CD4-positive, CD25-positive, alpha-beta regulatory T cell (primary cell): ENCODE measurements at regions not wholly inside any gene's neighbourhood (a gene's known extent, or its start where the extent isn't known, plus 50 kb on each side); places are given as distances from the start of the nearest gene placed in this dataset.

Experiments
- ATAC-seq, 2 donors: fragments of 150-1000 bp; cut with Tn5 transposase; one replicate each; pipeline ENCODE4 v1.10.0; 2021; ENCODE audit warnings: low read depth in 2 of 2, moderate number of reproducible peaks in 2 of 2, moderate library complexity in 1 of 2
- DNase-seq, 3 donors: peaks; one replicate each; pipeline versions ENCODE4 v3.0.0 to v3.0.0-alpha.2; 2012 to 2022; ENCODE audit warnings: mixed read lengths in 1 of 3
- H3K27ac ChIP-seq: one replicate; pipeline ENCODE4 v1.7.0; 2013; ENCODE audit warnings: mild to moderate bottlenecking, low read length; ENCODE audit not compliant: insufficient read depth, poor library complexity, severe bottlenecking
- H3K27me3 ChIP-seq: one replicate; pipeline ENCODE4 v1.7.0; 2013; ENCODE audit warnings: low read length; ENCODE audit not compliant: control insufficient read depth, insufficient read depth
- H3K36me3 ChIP-seq: one replicate; pipeline ENCODE4 v1.7.0; 2013; ENCODE audit warnings: mild to moderate bottlenecking, low read length, moderate library complexity; ENCODE audit not compliant: control insufficient read depth, insufficient read depth
- H3K4me1 ChIP-seq: 2 replicates; pipeline ENCODE4 v1.7.0; 2013; ENCODE audit warnings: mild to moderate bottlenecking, low read length; ENCODE audit not compliant: insufficient read depth, control insufficient read depth, poor library complexity, severe bottlenecking
- H3K4me3 ChIP-seq: one replicate; pipeline ENCODE4 v1.7.0; 2013; ENCODE audit warnings: low read depth, mild to moderate bottlenecking, low read length, moderate library complexity
- H3K9me3 ChIP-seq, 2 experiments: 1 replicate in 1 of 2; 2 replicates in 1 of 2; pipeline ENCODE4 v1.7.0; 2013; ENCODE audit warnings: low read length in 2 of 2, mild to moderate bottlenecking in 1 of 2, moderate library complexity in 1 of 2; ENCODE audit not compliant: control insufficient read depth in 2 of 2
- H3K27ac Mint-ChIP-seq, 3 donors: one replicate each; pipeline ENCODE4 v1.8.0; 2020 to 2022; ENCODE audit warnings: mild to moderate bottlenecking in 3 of 3, mixed read lengths in 3 of 3, moderate library complexity in 2 of 3
- H3K27me3 Mint-ChIP-seq: one replicate; pipeline ENCODE4 v1.8.0; 2022; ENCODE audit warnings: mild to moderate bottlenecking, mixed read lengths
- H3K36me3 Mint-ChIP-seq: one replicate; pipeline ENCODE4 v1.8.0; 2020; ENCODE audit warnings: mixed read lengths
- H3K4me1 Mint-ChIP-seq, 4 donors: one replicate each; pipeline ENCODE4 v1.8.0; 2020 to 2022; ENCODE audit warnings: mixed read lengths in 4 of 4, mild to moderate bottlenecking in 1 of 4
- H3K4me3 Mint-ChIP-seq, 4 donors: one replicate each; pipeline ENCODE4 v1.8.0; 2020 to 2022; ENCODE audit warnings: mild to moderate bottlenecking in 4 of 4, mixed read lengths in 4 of 4, moderate library complexity in 3 of 4
- H3K9me3 Mint-ChIP-seq, 7 donors: one replicate each; pipeline ENCODE4 v1.8.0; 2020 to 2022; ENCODE audit warnings: mixed read lengths in 7 of 7, mild to moderate bottlenecking in 3 of 7, moderate library complexity in 2 of 7

DNA sequence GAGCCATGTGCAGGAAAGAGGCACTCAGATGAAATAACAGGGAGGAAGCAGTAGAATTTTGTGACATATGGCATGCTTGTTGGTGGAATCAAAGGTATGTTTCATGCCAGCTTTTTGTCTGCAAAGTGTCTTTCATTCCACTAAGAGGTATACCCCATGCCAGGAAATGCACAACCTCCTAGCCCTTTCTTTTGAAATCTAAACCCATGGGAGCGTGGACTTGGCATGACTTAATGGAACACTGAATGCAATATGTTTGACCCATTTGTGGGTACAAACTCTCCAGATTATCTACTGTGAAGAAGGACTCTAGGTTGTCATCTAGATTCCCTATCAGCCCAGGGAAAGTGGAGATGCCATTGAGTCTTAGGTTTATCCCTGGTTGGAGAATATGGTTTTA is 338.3 kb upstream of the TEX13C start:
- no peak overlapping the region for H3K4me3 ChIP-seq
- DNase-seq (no peak), ATAC-seq (no peak)
- Mint-ChIP-seq H3K9me3 (peaks cover 0 to 2% (median 0%) of the 10 kb centered on the region in 7 donors), H3K27me3 (no peaks in the 10 kb centered on the region), H3K4me1 (no peaks in the 10 kb centered on the region), H3K36me3 (no peaks in the 10 kb centered on the region), H3K4me3 (no peak overlapping the region), H3K27ac (no peak overlapping the region)
- no peaks in the 10 kb centered on the region for H3K36me3 ChIP-seq
- no peaks in the 10 kb centered on the region for H3K9me3 ChIP-seq
- H3K27ac ChIP-seq, result no peak overlapping the region
- no peaks in the 10 kb centered on the region for H3K4me1 ChIP-seq
- H3K27me3 ChIP-seq, result no peaks in the 10 kb centered on the region

DNA sequence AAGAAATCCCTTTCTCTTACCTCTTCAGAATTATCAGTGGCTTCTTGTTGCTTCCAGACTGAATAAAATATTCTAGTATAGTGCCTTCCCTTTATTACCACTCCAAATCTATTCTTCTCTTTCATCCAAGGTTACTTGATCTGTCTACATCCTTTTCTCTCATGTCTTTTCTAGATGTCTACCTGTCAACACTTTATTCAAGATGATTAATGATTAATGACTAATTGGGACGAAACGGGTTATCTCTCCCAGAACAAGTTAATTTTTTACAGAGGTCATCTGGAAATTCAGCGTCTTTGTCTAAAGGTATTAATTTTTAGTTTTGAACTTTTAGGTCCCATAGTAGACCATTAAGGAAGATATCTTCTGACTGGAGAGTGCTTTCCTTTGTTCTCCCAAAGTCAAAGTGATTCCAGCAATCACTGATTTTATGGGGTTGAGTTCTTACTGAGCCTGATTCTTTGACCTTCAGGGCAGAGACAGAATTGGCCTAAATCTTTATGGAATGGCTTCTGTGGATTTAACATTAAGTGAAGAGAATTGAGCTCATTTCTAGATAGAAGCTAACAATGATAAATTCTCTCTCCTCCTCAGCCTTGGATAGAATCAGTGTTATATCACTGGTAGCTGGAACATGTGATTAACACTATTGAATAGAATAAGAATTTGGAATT is 335.4 kb upstream of the TEX13C start:
- Histone ChIP-seq H3K4me3 (no peak overlapping the region), H3K4me1 (no peaks in the 10 kb centered on the region), H3K27ac (no peak overlapping the region), H3K36me3 (no peaks in the 10 kb centered on the region), H3K9me3 (no peaks in the 10 kb centered on the region), H3K27me3 (no peaks in the 10 kb centered on the region)
- H3K9me3 Mint-ChIP-seq, result peaks cover 0 to 2% (median 0%) of the 10 kb centered on the region in 7 donors
- no peak overlapping the region for H3K27ac Mint-ChIP-seq
- H3K4me3 Mint-ChIP-seq, result no peak overlapping the region
- DNase-seq, result no peak
- no peaks in the 10 kb centered on the region for H3K4me1 Mint-ChIP-seq
- no peaks in the 10 kb centered on the region for H3K27me3 Mint-ChIP-seq
- ATAC-seq, result no peak
- no peaks in the 10 kb centered on the region for H3K36me3 Mint-ChIP-seq

DNA sequence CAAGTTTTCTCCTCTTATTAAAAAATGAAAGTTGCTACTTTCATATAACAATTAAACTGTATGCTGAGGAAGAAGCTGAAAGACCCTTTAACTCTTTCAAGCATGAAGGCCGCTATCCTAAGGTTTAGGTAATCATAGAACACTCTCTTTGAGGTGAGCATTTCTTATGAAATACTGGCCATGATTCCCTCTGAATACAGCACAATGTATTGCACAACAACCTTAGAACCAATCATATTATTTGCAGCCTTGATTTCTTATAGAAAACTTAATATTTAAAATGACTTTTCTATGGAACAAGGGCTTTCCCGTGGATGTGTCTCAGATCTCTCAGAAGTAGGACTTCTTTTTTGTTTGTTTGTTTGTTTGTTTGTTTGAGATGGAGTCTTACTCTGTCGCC is 333.4 kb upstream of the TEX13C start:
- H3K27me3 Mint-ChIP-seq, result no peaks in the 10 kb centered on the region
- ATAC-seq (no peak), DNase-seq (no peak)
- H3K4me1 Mint-ChIP-seq, result no peaks in the 10 kb centered on the region
- H3K27ac ChIP-seq, result no peak overlapping the region
- no peaks in the 10 kb centered on the region for H3K27me3 ChIP-seq
- H3K36me3 Mint-ChIP-seq, result no peaks in the 10 kb centered on the region
- peaks cover 0 to 2% (median 0%) of the 10 kb centered on the region in 7 donors for H3K9me3 Mint-ChIP-seq
- H3K27ac Mint-ChIP-seq, result no peak overlapping the region
- H3K9me3 ChIP-seq, result no peaks in the 10 kb centered on the region
- H3K4me3 ChIP-seq, result no peak overlapping the region
- H3K36me3 ChIP-seq, result no peaks in the 10 kb centered on the region
- no peaks in the 10 kb centered on the region for H3K4me1 ChIP-seq
- no peak overlapping the region for H3K4me3 Mint-ChIP-seq

DNA sequence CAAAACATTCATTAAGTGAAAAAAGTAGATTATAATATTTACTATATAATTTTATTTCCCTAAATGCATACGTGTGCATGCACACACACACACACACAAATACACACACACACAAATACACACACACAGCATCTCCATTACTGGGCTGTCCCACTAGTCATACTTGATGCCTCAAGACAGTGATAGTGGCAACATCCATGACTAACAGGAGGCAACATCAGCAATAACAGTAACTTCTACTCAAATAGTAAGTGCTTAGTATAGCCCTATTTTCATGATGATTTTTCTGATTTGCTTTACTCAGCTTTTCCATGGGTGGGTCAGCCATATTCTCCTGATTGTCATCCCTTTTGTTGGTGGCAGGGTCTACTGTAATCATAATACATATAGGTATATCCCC is 325.9 kb upstream of the TEX13C start:
- H3K9me3 Mint-ChIP-seq, result peaks cover 0 to 2% (median 0%) of the 10 kb centered on the region in 7 donors
- Histone ChIP-seq H3K27me3 (no peaks in the 10 kb centered on the region), H3K27ac (no peak overlapping the region), H3K36me3 (no peaks in the 10 kb centered on the region), H3K4me3 (no peak overlapping the region), H3K4me1 (no peaks in the 10 kb centered on the region), H3K9me3 (no peaks in the 10 kb centered on the region)
- H3K4me1 Mint-ChIP-seq, result no peaks in the 10 kb centered on the region
- no peak overlapping the region for H3K4me3 Mint-ChIP-seq
- no peak overlapping the region for H3K27ac Mint-ChIP-seq
- H3K36me3 Mint-ChIP-seq, result no peaks in the 10 kb centered on the region
- DNase-seq (no peak), ATAC-seq (no peak)
- no peaks in the 10 kb centered on the region for H3K27me3 Mint-ChIP-seq

DNA sequence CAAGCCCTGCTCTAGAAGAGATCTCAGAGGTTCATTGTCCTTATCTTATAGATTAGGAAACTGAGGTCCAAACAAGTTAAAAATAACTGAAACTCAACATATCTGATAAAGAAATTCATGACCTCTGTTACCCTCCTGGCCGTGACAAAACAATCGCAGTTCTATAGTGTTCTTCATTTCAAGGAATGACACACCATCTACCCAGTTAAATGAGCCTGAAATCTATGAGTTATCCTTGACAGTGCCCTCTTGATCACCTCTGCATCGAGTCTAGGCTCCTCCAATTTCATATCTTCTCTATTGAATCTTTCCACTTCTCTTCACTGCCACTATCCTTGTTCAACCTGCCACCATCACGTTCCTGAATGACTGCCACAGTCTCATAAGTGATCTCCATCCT is 325.3 kb upstream of the TEX13C start:
- Histone ChIP-seq H3K27me3 (no peaks in the 10 kb centered on the region), H3K27ac (no peak overlapping the region), H3K4me1 (no peaks in the 10 kb centered on the region), H3K4me3 (no peak overlapping the region), H3K9me3 (no peaks in the 10 kb centered on the region), H3K36me3 (no peaks in the 10 kb centered on the region)
- no peak overlapping the region for H3K27ac Mint-ChIP-seq
- no peaks in the 10 kb centered on the region for H3K36me3 Mint-ChIP-seq
- H3K4me3 Mint-ChIP-seq, result no peak overlapping the region
- peaks cover under 1% of the 10 kb centered on the region for H3K27me3 Mint-ChIP-seq
- DNase-seq (no peak), ATAC-seq (no peak)
- H3K9me3 Mint-ChIP-seq, result peaks cover 0 to 2% (median 0%) of the 10 kb centered on the region in 7 donors
- H3K4me1 Mint-ChIP-seq, result no peaks in the 10 kb centered on the region

GRCh38 chrX:125003746-125004446 is 315.8 kb upstream of the TEX13C start:
- Histone ChIP-seq H3K4me1 (no peaks in the 10 kb centered on the region), H3K9me3 (no peaks in the 10 kb centered on the region), H3K36me3 (no peaks in the 10 kb centered on the region), H3K27ac (no peak overlapping the region), H3K27me3 (no peaks in the 10 kb centered on the region), H3K4me3 (no peak overlapping the region)
- Mint-ChIP-seq H3K4me1 (no peaks in the 10 kb centered on the region), H3K36me3 (no peaks in the 10 kb centered on the region), H3K4me3 (no peak overlapping the region), H3K27me3 (peaks cover 4% of the 10 kb centered on the region), H3K9me3 (peaks cover 0 to 6% (median 2%) of the 10 kb centered on the region in 7 donors), H3K27ac (no peak overlapping the region)
- ATAC-seq (no peak), DNase-seq (no peak)

DNA sequence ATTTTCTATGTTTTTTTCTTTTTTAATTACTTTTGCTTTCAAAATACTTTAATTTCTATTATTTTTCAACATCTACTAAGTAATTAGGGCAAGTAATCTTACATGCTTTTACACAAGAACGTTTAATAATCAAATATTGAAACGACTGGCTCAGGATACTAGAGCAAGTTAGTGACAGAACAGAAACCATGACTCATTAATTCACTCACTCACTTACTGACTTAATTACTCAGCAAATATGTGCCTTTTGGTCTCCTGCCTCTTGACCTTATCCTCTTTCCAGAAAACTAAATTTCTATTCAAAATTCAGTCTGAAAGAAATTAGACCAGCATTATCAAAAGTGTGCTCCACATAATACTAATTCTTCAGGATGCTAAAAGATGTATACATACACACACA is 314.9 kb upstream of the TEX13C start:
- ATAC-seq (no peak), DNase-seq (no peak)
- H3K4me1 ChIP-seq, result no peaks in the 10 kb centered on the region
- H3K36me3 ChIP-seq, result no peaks in the 10 kb centered on the region
- H3K9me3 ChIP-seq, result no peaks in the 10 kb centered on the region
- Mint-ChIP-seq H3K27me3 (no peaks in the 10 kb centered on the region), H3K36me3 (no peaks in the 10 kb centered on the region), H3K27ac (no peak overlapping the region), H3K4me3 (no peak overlapping the region), H3K4me1 (no peaks in the 10 kb centered on the region), H3K9me3 (peaks cover 0 to 6% (median 2%) of the 10 kb centered on the region in 7 donors)
- no peak overlapping the region for H3K27ac ChIP-seq
- H3K27me3 ChIP-seq, result no peaks in the 10 kb centered on the region
- no peak overlapping the region for H3K4me3 ChIP-seq

GRCh38 chrX:125005863-125006262 is 313.8 kb upstream of the TEX13C start:
- Mint-ChIP-seq H3K27me3 (no peaks in the 10 kb centered on the region), H3K27ac (no peak overlapping the region), H3K4me1 (no peaks in the 10 kb centered on the region), H3K4me3 (no peak overlapping the region), H3K9me3 (peaks cover 0 to 6% (median 2%) of the 10 kb centered on the region in 7 donors), H3K36me3 (no peaks in the 10 kb centered on the region)
- no peaks in the 10 kb centered on the region for H3K9me3 ChIP-seq
- H3K27me3 ChIP-seq, result no peaks in the 10 kb centered on the region
- H3K4me1 ChIP-seq, result no peaks in the 10 kb centered on the region
- ATAC-seq (no peak), DNase-seq (no peak)
- H3K4me3 ChIP-seq, result no peak overlapping the region
- no peaks in the 10 kb centered on the region for H3K36me3 ChIP-seq
- no peak overlapping the region for H3K27ac ChIP-seq
